ENCODE measurements at regions not wholly inside any gene's neighbourhood (a gene's known extent, or its start where the extent isn't known, plus 50 kb on each side); places are given as distances from the start of the nearest gene placed in this dataset.

GRCh38 chr13:85500696-85501256 is 298.4 kb downstream of the SLITRK6 start:
- WGBS, 3 donors, result 67 to 78% (median 67%) methylated on average over 3 of the region's 3 CpGs
- no peak overlapping the region for H3K27ac ChIP-seq
- TF ChIP-seq CTCF (IDR thresholded peaks at IDR 0.05), result no peak
- H3K4me3 ChIP-seq, result no peak overlapping the region
- no peaks in the 10 kb centered on the region for H3K36me3 ChIP-seq (ENCODE audit: insufficient read depth in 1 of 2, low read depth in 1 of 2)
- intact Hi-C loops (cut with DNase I), result no loop called here
- H3K4me1 ChIP-seq, result no peaks in the 10 kb centered on the region
- no peaks in the 10 kb centered on the region for H3K9me3 ChIP-seq
- H3K27me3 ChIP-seq (ENCODE audit: insufficient read depth in 3 of 3, low read length in 2 of 3), result no peaks in the 10 kb centered on the region
- ATAC-seq, result no peak
- no peak for DNase-seq

- no peak overlapping the region for H3K27ac ChIP-seq
- ATAC-seq (no peak), DNase-seq (no peak)
- TF ChIP-seq CTCF (IDR thresholded peaks at IDR 0.05), result no peak
- H3K36me3 ChIP-seq (ENCODE audit: insufficient read depth in 1 of 2, low read depth in 1 of 2), result no peaks in the 10 kb centered on the region
- H3K4me3 ChIP-seq, result no peak overlapping the region
- H3K9me3 ChIP-seq, result no peaks in the 10 kb centered on the region
- intact Hi-C loops (cut with DNase I), result no loop called here
- no peaks in the 10 kb centered on the region for H3K27me3 ChIP-seq (ENCODE audit: insufficient read depth in 3 of 3, low read length in 2 of 3)
- no peaks in the 10 kb centered on the region for H3K4me1 ChIP-seq
- 91 to 93% (median 92%) methylated on average over 6 of the region's 6 CpGs for WGBS, 3 donors
Observed at GRCh38 chr13:85498774-85499173, 300.4 kb downstream of the SLITRK6 start.

- TF ChIP-seq CTCF (IDR thresholded peaks at IDR 0.05), result no peak
- ATAC-seq (no peak), DNase-seq (no peak)
- H3K9me3 ChIP-seq, result no peaks in the 10 kb centered on the region
- intact Hi-C loops (cut with DNase I), result no loop called here
- 28 to 47% (median 43%) methylated on average over 2 of the region's 2 CpGs for WGBS, 3 donors
- no peak overlapping the region for H3K4me3 ChIP-seq
- no peaks in the 10 kb centered on the region for H3K4me1 ChIP-seq
- H3K27me3 ChIP-seq (ENCODE audit: insufficient read depth in 3 of 3, low read length in 2 of 3), result no peaks in the 10 kb centered on the region
- H3K36me3 ChIP-seq (ENCODE audit: insufficient read depth in 1 of 2, low read depth in 1 of 2), result no peaks in the 10 kb centered on the region
- H3K27ac ChIP-seq, result no peak overlapping the region
Observed at GRCh38 chr13:85497652-85498051, 301.6 kb downstream of the SLITRK6 start.

- ATAC-seq, result no peak
- no peak for TF ChIP-seq CTCF (IDR thresholded peaks at IDR 0.05)
- WGBS, 3 donors, result 82 to 92% (median 85%) methylated on average over 4 of the region's 4 CpGs
Observed at GRCh38 chr13:85492283-85492682, 306.9 kb downstream of the SLITRK6 start.

GRCh38 chr13:85486663-85487062 is 312.6 kb downstream of the SLITRK6 start:
- Histone ChIP-seq H3K27ac (no peak overlapping the region), H3K9me3 (no peaks in the 10 kb centered on the region), H3K36me3 (ENCODE audit: insufficient read depth in 1 of 2, low read depth in 1 of 2) (no peaks in the 10 kb centered on the region), H3K4me1 (no peaks in the 10 kb centered on the region), H3K27me3 (ENCODE audit: insufficient read depth in 3 of 3, low read length in 2 of 3) (no peaks in the 10 kb centered on the region), H3K4me3 (no peak overlapping the region)
- no peak for TF ChIP-seq CTCF (IDR thresholded peaks at IDR 0.05)
- DNase-seq, result no peak
- intact Hi-C loops (cut with DNase I), result no loop called here
- no peak for ATAC-seq

More at GRCh38 chr13:85492283-85492682, 306.9 kb downstream of the SLITRK6 start:
- no peak overlapping the region for H3K27ac ChIP-seq
- no peak overlapping the region for H3K4me3 ChIP-seq
- no peaks in the 10 kb centered on the region for H3K27me3 ChIP-seq (ENCODE audit: insufficient read depth in 3 of 3, low read length in 2 of 3)
- intact Hi-C loops (cut with DNase I), result no loop called here
- DNase-seq, result no peak
- no peaks in the 10 kb centered on the region for H3K36me3 ChIP-seq (ENCODE audit: insufficient read depth in 1 of 2, low read depth in 1 of 2)
- H3K4me1 ChIP-seq, result no peaks in the 10 kb centered on the region
- H3K9me3 ChIP-seq, result no peaks in the 10 kb centered on the region
